Uterus (tissue), 3 donors: ENCODE measurements at regions not wholly inside any gene's neighbourhood (a gene's known extent, or its start where the extent isn't known, plus 50 kb on each side); places are given as distances from the start of the nearest gene placed in this dataset.

Experiments used
- DNase-seq, 2 donors: peaks; one replicate each; pipeline ENCODE4 v3.0.0-alpha.2; 2019 to 2020
- H3K27ac ChIP-seq, 2 donors: fragments of 200-600 bp; sonication (generic); 1 replicate in 1 of 2; 2 replicates in 1 of 2; pipeline ENCODE4 v1.5.1; 2016 to 2018
- H3K27me3 ChIP-seq, 2 donors: fragments of 200-600 bp; sonication (generic); one replicate each; pipeline ENCODE4 v1.5.1; 2018 to 2019; ENCODE audit warnings: control low read depth in 1 of 2
- H3K36me3 ChIP-seq, 2 donors: fragments of 200-600 bp; sonication (generic); one replicate each; pipeline ENCODE4 v1.5.1; 2019; ENCODE audit warnings: control low read depth in 1 of 2
- H3K4me1 ChIP-seq, 2 donors: fragments of 200-600 bp; sonication (generic); one replicate each; pipeline ENCODE4 v1.5.1; 2018 to 2019; ENCODE audit warnings: control low read depth in 1 of 2
- H3K4me3 ChIP-seq, 2 donors: fragments of 200-600 bp; sonication (generic); 1 replicate in 1 of 2; 2 replicates in 1 of 2; pipeline ENCODE4 v1.5.1; 2018 to 2019; ENCODE audit warnings: mild to moderate bottlenecking in 1 of 2
- H3K9me3 ChIP-seq, 2 donors: fragments of 200-600 bp; sonication (generic); one replicate each; pipeline ENCODE4 v1.5.1; 2019; ENCODE audit warnings: control low read depth in 1 of 2
- POLR2A ChIP-seq, 2 donors: fragments of 450-650 bp; IDR thresholded peaks; one replicate each; pipeline ENCODE4 v1.6.1; 2016; ENCODE audit warnings: antibody characterized with exemption in 2 of 2, mild to moderate bottlenecking in 1 of 2, moderate library complexity in 1 of 2
- intact Hi-C: fragments of 100-400 bp; cut with DNase I; formaldehyde crosslinking; loops from one replicate; pipeline ENCODE4 v1.15.1; 2023; ENCODE audit warnings: low total_unique reads
- TF ChIP-seq, protein P1 (sequence below), 4 experiments: fragments of 200-600 bp in 2 of 4; fragments of 450-650 bp in 2 of 4; sonication (generic) in 2 of 4; IDR thresholded peaks; one replicate each; pipeline ENCODE4 v1.5.1; 2016 to 2019; ENCODE audit warnings: antibody characterized with exemption in 4 of 4, mild to moderate bottlenecking in 2 of 4, moderate library complexity in 1 of 4
- donor health status: DM: yes; HTN: yes; CAD: no.

DNA sequence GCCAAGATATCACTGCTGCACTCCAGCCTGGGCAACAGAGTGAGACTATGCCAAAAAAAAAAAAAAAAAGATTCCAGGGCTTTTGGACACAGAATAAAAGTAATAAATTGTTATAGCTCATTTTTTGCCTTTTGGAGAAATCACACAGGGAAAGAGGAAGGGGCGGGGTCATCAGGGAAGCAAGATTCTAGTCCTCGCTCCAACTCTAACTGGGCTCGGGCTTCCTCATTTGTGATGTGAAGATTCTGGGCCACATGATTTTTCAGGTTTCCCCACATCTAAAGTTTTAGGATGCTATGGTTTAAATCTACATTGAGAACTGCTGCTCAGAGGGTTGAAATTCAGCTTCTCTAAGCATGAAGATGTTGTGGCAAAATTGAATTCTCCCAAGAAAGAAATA, 179.3 kb upstream of the PLXNA2 start:
- Histone ChIP-seq H3K4me3 (no peak overlapping the region), H3K4me1 (no peaks in the 10 kb centered on the region), H3K9me3 (no peaks in the 10 kb centered on the region), H3K27ac (no peak overlapping the region), H3K36me3 (no peaks in the 10 kb centered on the region), H3K27me3 (no peaks in the 10 kb centered on the region)
- TF ChIP-seq POLR2A (IDR thresholded peaks at IDR 0.05), result no peak
- TF ChIP-seq, protein P1, sequence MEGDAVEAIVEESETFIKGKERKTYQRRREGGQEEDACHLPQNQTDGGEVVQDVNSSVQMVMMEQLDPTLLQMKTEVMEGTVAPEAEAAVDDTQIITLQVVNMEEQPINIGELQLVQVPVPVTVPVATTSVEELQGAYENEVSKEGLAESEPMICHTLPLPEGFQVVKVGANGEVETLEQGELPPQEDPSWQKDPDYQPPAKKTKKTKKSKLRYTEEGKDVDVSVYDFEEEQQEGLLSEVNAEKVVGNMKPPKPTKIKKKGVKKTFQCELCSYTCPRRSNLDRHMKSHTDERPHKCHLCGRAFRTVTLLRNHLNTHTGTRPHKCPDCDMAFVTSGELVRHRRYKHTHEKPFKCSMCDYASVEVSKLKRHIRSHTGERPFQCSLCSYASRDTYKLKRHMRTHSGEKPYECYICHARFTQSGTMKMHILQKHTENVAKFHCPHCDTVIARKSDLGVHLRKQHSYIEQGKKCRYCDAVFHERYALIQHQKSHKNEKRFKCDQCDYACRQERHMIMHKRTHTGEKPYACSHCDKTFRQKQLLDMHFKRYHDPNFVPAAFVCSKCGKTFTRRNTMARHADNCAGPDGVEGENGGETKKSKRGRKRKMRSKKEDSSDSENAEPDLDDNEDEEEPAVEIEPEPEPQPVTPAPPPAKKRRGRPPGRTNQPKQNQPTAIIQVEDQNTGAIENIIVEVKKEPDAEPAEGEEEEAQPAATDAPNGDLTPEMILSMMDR (IDR thresholded peaks at IDR 0.05), result no peak
- DNase-seq, result no peak
- intact Hi-C loops, result no loop called here

- no peak for DNase-seq
- Histone ChIP-seq H3K4me3 (no peak overlapping the region), H3K36me3 (no peaks in the 10 kb centered on the region), H3K27me3 (no peaks in the 10 kb centered on the region), H3K4me1 (no peaks in the 10 kb centered on the region), H3K9me3 (no peaks in the 10 kb centered on the region), H3K27ac (no peak overlapping the region)
- TF ChIP-seq, protein P1 (IDR thresholded peaks at IDR 0.05), result no peak
- TF ChIP-seq POLR2A (IDR thresholded peaks at IDR 0.05), result no peak
- intact Hi-C loops, result no loop called here
Measured at GRCh38 chr1:208425096-208425495, 180.9 kb upstream of the PLXNA2 start.

DNA sequence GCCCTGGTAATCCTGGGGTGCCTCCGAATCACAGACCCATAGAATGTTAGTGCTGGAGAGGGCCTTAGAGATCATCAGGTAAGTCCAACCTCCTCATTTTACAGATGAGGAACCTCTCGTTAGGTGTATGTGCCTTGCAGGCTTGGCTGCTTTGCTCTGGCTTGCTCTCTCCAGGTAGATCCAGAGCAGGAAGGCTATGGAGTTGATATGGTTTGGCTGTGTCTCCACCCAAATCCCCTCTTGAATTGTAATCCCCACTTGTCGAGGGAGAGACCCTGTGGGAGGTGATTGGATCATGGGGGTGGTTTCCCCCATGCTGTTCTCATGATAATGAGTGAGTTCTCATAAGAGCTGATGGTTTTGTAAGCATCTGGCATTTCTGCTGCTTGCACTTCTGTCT, 186.0 kb upstream of the PLXNA2 start:
- Histone ChIP-seq H3K27ac (no peak overlapping the region), H3K4me1 (no peaks in the 10 kb centered on the region), H3K36me3 (no peaks in the 10 kb centered on the region), H3K9me3 (no peaks in the 10 kb centered on the region), H3K27me3 (no peaks in the 10 kb centered on the region), H3K4me3 (no peak overlapping the region)
- TF ChIP-seq, protein P1 (IDR thresholded peaks at IDR 0.05), result no peak
- TF ChIP-seq POLR2A (IDR thresholded peaks at IDR 0.05), result no peak
- intact Hi-C loops, result no loop called here
- no peak for DNase-seq

DNA sequence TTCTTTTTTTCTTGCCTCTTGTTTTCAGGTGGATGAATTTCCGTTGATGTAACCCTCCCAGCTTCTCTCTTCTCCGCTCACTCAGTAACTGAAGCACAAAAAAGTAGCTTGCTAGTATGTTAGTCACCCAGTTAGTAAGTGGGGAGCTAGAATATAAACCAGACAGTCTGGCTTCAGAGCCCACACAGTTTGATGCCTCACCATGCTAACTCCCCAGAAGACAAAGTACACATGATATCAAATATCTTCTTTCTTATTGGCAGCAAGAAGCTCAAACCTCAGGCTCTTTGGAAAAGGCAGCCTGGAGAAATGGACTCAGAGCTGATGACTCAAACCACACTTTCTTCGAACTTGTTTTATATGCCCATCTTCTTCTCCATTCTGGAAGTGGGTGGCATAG, 187.5 kb upstream of the PLXNA2 start:
- Histone ChIP-seq H3K4me3 (no peak overlapping the region), H3K9me3 (no peaks in the 10 kb centered on the region), H3K4me1 (no peaks in the 10 kb centered on the region), H3K27me3 (no peaks in the 10 kb centered on the region), H3K27ac (no peak overlapping the region), H3K36me3 (no peaks in the 10 kb centered on the region)
- intact Hi-C loops, result no loop called here
- TF ChIP-seq, protein P1 (IDR thresholded peaks at IDR 0.05), result no peak
- TF ChIP-seq POLR2A (IDR thresholded peaks at IDR 0.05), result no peak
- no peak for DNase-seq

GRCh38 chr1:208432346-208432745, 188.2 kb upstream of the PLXNA2 start:
- H3K4me1 ChIP-seq, result no peaks in the 10 kb centered on the region
- H3K27ac ChIP-seq, result no peak overlapping the region
- no peak for TF ChIP-seq POLR2A (IDR thresholded peaks at IDR 0.05)
- TF ChIP-seq, protein P1 (IDR thresholded peaks at IDR 0.05), result no peak
- no peak for DNase-seq
- no peaks in the 10 kb centered on the region for H3K9me3 ChIP-seq
- no peak overlapping the region for H3K4me3 ChIP-seq
- no peaks in the 10 kb centered on the region for H3K27me3 ChIP-seq
- intact Hi-C loops, result no loop called here
- H3K36me3 ChIP-seq, result no peaks in the 10 kb centered on the region
